Activated naive CD8-positive, alpha-beta T cell (primary cell): ENCODE measurements at regions not wholly inside any gene's neighbourhood (a gene's known extent, or its start where the extent isn't known, plus 50 kb on each side); places are given as distances from the start of the nearest gene placed in this dataset.
"Not testable (repeated sequence)": the region's sequence is repeated elsewhere in the genome, so short reads cannot be mapped to it uniquely, and the experiment has no call there.

Source experiments
- H3K27ac Mint-ChIP-seq: one replicate; pipeline ENCODE4 v1.8.0; 2021; ENCODE audit warnings: mixed read lengths
- H3K27me3 Mint-ChIP-seq: one replicate; pipeline ENCODE4 v1.8.0; 2021; ENCODE audit warnings: mixed read lengths
- H3K36me3 Mint-ChIP-seq: one replicate; pipeline ENCODE4 v1.8.0; 2021; ENCODE audit warnings: mixed read lengths
- H3K4me1 Mint-ChIP-seq: one replicate; pipeline ENCODE4 v1.8.0; 2021; ENCODE audit warnings: low read depth, mixed read lengths
- H3K4me3 Mint-ChIP-seq: one replicate; pipeline ENCODE4 v1.8.0; 2021; ENCODE audit warnings: mild to moderate bottlenecking, mixed read lengths
- H3K9me3 Mint-ChIP-seq: one replicate; pipeline ENCODE4 v1.8.0; 2021; ENCODE audit warnings: low read depth, mixed read lengths

DNA sequence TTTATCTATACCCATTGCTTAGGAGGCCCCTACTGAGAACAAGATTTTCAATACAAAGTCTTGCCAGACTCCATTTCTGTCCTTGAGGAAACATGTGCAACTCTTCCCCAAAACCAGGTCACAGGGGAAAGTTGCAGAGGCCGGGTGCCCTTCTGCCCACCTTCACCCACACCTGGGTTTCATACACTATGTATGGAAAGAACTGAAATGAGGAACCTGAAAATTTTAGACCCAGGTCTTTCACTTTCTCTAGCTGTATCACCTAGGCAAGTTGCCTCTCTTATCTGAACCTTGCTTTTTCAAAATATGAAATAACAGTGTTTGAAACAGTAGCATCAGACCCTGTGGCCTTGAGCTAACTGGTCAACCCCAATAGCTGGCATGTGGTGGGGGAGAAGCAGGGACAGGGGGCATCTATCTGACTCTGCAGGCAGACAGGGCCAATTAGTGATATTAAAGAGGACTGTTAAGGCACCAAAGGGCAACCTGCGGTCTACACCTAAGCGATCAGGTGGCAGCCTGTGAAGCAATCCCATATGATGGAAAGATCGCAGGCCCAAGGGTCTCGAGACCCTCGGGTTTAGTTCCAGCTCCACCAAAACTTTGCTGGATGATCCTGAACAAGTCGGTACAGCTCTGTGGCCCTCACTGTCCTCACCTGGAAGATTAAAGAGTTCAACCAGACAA lies 346.5 kb downstream of the BCL11B start:
- Mint-ChIP-seq H3K27ac (peak overlapping the region; percentile 72), H3K36me3 (peaks cover 12% of the 10 kb centered on the region), H3K27me3 (no peaks in the 10 kb centered on the region), H3K4me3 (peak overlapping the region; percentile 59), H3K9me3 (peaks cover 10% of the 10 kb centered on the region), H3K4me1 (peaks cover 44% of the 10 kb centered on the region)

DNA sequence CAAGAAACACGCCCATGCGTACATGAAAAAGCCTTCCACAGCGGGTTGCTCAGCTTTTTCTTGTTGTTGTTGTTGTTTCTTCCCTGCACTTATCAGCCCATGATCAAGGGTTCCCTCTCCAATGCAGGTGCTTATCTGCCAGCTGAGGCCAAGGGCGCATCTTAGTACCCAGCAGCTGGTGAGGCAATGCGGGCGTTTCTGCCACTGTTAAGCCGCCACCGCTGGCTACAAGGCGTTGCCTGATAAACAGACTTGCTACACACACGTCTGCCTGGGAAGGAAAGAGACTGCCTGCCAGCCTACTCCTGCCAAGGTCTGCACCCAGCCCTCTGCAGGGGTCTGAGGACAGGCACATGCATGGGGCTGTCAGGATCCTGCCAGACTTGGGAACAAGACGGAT lies 345.9 kb downstream of the BCL11B start:
- peaks cover 10% of the 10 kb centered on the region for H3K9me3 Mint-ChIP-seq
- H3K4me3 Mint-ChIP-seq: peak overlapping the region; percentile 59
- no peaks in the 10 kb centered on the region for H3K27me3 Mint-ChIP-seq
- peaks cover 51% of the 10 kb centered on the region for H3K4me1 Mint-ChIP-seq
- H3K27ac Mint-ChIP-seq: peak overlapping the region; percentile 72
- H3K36me3 Mint-ChIP-seq: peaks cover 10% of the 10 kb centered on the region

DNA sequence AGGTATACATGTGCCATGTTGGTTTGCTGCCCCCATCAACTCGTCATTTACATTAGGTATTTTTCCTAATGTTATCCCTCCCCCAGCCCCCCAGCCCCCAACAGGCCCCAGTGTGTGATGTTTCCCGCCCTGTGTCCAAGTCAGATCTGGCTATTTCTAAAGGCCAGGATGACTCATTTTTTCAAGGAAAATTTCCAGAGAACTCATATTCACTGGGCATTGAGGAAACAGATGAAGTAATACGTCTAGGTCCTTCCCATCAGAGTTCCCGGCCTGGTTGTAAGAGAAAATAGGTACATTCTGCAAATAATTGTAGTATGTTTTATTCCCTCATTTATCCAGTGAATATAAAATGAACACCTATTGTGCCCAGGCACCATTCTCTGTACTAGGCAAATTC lies 345.2 kb downstream of the BCL11B start:
- Mint-ChIP-seq H3K9me3 (peaks cover 8% of the 10 kb centered on the region), H3K27ac (no peak overlapping the region), H3K4me3 (no peak overlapping the region), H3K27me3 (no peaks in the 10 kb centered on the region), H3K36me3 (peaks cover 9% of the 10 kb centered on the region), H3K4me1 (peaks cover 57% of the 10 kb centered on the region)

DNA sequence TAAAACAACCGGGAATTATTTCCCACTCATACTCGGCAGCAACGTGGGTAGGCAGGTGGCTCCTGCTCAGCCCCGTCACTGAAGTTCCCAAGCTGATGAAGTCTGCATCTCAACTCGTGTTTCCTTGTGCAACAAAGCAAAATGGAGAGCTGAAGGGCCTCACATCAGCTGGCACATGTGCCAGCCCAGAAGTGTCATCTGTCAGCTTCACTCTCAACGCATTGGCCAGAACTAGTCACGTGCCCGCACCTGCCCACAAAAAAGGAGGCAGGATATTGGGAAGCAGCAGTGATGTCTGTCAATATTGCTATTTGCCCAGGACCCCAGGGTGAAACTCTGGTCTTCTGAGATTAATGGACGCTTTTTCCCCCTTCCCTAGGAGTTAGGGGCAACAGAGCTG lies 344.0 kb downstream of the BCL11B start:
- Mint-ChIP-seq H3K27me3 (no peaks in the 10 kb centered on the region), H3K27ac (no peak overlapping the region), H3K4me1 (peaks cover 69% of the 10 kb centered on the region), H3K36me3 (no peaks in the 10 kb centered on the region), H3K4me3 (no peak overlapping the region), H3K9me3 (no peaks in the 10 kb centered on the region)

DNA sequence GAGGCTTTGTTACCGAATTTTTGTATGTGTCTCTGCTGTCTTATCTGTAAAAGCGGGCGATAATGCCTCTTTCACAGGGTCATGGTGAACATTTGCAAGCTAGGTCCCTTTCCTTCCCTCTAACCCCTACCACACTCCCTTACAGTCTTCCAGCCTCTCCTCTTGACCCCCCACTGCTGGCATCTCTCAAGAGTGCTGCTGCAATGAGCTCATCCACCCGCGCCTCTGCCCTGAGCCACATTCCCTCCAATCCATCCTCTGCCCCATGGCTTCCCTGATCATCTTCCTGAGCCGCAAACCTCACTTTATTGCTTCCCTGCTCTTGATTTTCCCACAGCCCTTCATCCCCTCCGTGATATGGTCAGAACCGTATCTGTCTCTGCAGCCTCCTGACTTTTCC lies 343.6 kb downstream of the BCL11B start:
- H3K9me3 Mint-ChIP-seq: no peaks in the 10 kb centered on the region
- H3K27me3 Mint-ChIP-seq: no peaks in the 10 kb centered on the region
- H3K4me3 Mint-ChIP-seq: no peak overlapping the region
- H3K27ac Mint-ChIP-seq: peak overlapping the region; percentile 54
- peaks cover 73% of the 10 kb centered on the region for H3K4me1 Mint-ChIP-seq
- no peaks in the 10 kb centered on the region for H3K36me3 Mint-ChIP-seq

DNA sequence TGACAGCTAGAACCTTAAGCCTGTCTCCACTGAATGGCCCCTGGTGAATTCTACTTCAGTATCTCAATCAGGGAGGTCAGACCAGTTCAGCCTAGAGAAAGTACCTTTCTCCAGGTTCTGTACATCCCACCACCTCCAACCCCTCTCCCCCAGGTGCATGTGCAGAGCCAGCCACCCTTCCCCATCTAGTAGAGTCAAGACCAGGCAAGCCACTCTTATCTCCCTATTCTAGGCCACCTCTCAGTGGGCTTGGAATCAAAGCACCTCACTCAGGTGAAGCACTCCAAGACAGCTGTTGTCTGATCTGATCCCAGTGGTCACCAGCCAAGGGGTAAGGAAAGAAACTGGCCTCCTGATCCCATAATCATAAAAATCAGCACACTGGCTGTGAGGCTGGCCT lies 340.9 kb downstream of the BCL11B start:
- Mint-ChIP-seq H3K27me3 (no peaks in the 10 kb centered on the region), H3K36me3 (peaks cover 6% of the 10 kb centered on the region), H3K4me3 (peak overlapping the region; percentile 71), H3K27ac (peak overlapping the region; percentile 92), H3K4me1 (peaks cover 86% of the 10 kb centered on the region), H3K9me3 (peaks cover 4% of the 10 kb centered on the region)

DNA sequence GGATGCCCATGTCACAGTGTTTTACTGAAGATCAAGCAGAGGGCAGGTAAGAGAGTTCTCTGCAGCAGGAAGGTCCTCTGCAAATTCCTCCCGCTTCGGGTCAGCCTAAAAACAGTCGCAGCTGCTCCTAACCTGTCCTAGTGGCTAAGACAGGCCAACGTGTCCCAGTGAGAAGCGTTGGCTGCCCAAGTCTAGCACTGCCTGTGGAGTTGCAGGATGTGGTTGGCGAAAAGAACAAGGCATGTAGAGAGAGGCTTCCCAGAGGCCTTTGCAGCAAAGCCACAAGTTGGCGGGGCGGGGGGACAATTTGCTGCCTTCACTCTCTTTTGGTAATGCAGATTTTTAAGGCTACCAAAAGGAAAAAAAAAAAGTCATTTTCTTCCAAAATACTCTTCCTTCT lies 340.1 kb downstream of the BCL11B start:
- no peaks in the 10 kb centered on the region for H3K27me3 Mint-ChIP-seq
- peaks cover 6% of the 10 kb centered on the region for H3K36me3 Mint-ChIP-seq
- peaks cover 4% of the 10 kb centered on the region for H3K9me3 Mint-ChIP-seq
- H3K27ac Mint-ChIP-seq: peak overlapping the region; percentile 92
- H3K4me1 Mint-ChIP-seq: peaks cover 86% of the 10 kb centered on the region
- H3K4me3 Mint-ChIP-seq: peak overlapping the region; percentile 71

DNA sequence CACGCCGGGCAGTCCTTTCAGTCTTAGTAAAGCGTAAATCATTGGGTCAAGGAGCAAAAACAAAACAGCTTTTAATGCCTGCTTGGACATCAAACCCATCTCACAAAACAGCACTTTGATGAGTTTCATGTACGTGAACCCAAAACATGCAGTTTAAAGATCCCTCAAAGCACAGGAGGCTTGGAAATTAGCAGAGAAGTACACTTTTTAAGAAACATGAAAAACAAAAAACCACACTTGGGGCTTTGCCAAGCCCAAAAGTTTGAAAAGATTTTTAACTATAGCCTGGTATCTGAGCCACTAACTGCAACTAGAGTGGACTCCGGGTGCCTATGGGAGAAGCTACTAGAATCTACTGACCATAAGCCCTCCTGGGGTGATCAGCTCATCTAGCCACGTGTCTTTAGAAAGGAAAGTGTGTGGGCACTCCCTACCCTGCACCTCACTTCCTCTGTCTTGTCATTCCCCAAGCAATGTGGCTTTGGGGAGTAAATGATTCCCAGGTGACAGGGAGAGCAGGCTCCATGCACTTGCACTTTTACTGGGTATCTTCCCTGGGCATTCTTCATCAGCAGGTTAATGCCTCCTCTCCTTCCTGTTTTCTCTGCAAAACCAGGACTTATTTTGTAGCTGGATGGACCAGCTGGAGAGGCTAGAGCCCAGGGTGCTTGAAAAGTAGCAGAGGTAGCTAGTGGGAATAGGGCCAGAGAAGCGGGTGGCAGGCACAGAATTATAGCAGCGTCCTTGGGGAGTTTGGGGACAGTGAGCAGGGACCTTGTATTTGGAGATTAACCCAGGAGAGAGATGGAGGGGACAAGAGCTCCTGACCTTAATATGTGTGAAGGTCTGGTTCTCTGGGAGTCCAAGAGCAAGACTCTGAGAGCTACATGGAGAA lies 339.3 kb downstream of the BCL11B start:
- H3K36me3 Mint-ChIP-seq: peaks cover 7% of the 10 kb centered on the region
- peaks cover 89% of the 10 kb centered on the region for H3K4me1 Mint-ChIP-seq
- peaks cover 8% of the 10 kb centered on the region for H3K9me3 Mint-ChIP-seq
- H3K27me3 Mint-ChIP-seq: no peaks in the 10 kb centered on the region
- peak overlapping the region; percentile 92 for H3K27ac Mint-ChIP-seq
- peak overlapping the region; percentile 71 for H3K4me3 Mint-ChIP-seq

DNA sequence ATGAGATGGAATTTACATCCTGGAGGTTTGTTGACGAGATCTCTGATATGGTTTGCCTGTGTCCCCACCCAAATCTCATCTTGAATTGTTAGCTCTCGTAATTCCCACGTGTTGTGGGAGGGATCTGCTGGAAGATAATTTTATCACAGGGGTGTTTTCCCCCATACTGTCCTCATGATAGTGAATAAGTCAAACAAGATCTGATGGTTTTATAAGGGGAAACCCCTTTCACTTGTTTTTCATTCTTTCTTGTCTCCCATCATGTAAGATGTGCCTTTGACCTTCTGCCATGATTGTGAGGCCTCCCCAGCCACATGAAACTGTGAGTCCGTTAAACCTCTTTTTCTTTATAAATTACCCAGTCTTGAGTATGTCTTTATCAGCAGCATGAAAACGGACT lies 337.4 kb downstream of the BCL11B start:
- peak overlapping the region; percentile 87 for H3K27ac Mint-ChIP-seq
- not testable (repeated sequence) for H3K36me3 Mint-ChIP-seq, H3K27me3 Mint-ChIP-seq, H3K4me3 Mint-ChIP-seq, H3K9me3 Mint-ChIP-seq
- H3K4me1 Mint-ChIP-seq: peaks cover 93% of the 10 kb centered on the region

DNA sequence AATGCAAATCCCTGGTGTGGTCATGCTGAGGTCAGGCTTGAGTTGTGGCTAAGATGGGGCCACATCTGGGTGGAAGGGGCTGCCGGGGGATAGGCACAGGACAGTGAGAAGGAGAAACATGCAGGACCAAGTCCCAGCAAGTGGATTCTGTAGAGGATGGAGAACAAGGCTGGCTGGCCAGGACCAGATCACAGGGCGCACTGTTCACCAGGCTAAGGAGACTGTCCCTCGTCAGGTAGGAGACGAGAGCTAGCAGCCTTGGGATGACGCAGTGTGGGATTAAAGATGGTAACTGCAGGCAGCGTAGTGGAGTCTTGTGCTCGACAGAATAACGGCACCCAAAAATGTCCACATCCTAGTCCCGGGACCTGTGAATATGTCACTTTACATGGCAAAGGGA lies 336.1 kb downstream of the BCL11B start:
- no peaks in the 10 kb centered on the region for H3K27me3 Mint-ChIP-seq
- H3K9me3 Mint-ChIP-seq: peaks cover 8% of the 10 kb centered on the region
- peaks cover 10% of the 10 kb centered on the region for H3K36me3 Mint-ChIP-seq
- H3K27ac Mint-ChIP-seq: no peak overlapping the region
- no peak overlapping the region for H3K4me3 Mint-ChIP-seq
- H3K4me1 Mint-ChIP-seq: peaks cover 98% of the 10 kb centered on the region

DNA sequence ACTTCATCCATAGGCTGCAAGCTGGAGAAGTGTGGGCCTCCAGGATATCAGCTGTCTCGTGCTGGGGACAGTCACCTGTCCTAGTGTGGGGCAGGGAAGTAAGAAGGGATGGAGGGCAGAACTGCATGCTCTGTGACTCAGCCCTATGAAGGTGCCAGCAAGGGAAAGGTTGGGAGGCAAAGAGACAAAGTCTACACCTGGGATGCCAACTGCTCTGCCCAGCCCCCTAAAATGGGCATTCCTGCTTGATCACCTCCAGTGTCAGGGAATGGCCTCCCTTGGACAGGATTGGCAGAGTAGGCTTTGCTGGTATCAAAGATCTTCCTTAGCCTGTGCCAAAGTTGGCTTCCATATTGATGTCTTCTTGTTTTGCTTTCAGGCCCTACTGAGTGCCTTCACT lies 335.0 kb downstream of the BCL11B start:
- no peak overlapping the region for H3K27ac Mint-ChIP-seq
- H3K27me3 Mint-ChIP-seq: no peaks in the 10 kb centered on the region
- peaks cover 94% of the 10 kb centered on the region for H3K4me1 Mint-ChIP-seq

DNA sequence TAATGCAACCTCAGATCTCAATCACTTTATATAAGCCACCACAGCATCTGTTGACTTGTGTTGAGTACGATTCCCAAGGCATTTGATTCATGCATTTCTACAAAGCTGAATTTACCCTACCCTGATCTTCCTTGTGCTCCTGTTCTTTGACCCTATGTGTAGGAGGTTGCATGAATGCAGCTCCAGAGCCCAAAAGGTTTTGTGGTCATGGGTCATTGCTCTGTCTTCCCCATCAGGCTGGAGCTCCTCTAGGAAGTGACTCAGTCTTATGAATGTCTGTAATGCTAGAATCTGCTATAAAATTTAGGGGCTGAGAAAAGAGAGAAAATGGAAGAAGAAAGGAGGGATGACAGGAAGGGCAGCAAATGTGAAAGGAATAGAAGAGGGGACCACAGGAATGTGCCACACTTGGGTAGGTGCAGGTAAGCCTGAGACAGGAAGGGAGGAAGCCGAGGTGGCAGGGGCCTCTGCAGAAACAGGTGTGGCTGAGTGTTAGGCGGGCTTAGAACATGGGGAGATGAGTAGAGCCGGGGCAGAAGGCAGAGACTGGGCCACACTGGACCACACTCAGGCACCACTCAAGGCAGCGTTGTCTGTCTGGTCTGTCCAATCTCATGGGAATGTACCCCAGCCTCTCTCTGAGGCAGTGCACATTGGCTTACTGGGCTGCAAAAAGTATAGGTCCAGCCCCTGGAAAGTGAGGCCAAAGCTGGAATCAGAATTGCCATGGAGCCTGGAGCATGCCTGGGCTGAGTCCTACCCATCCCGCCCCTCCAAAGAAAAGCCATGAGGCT lies 334.1 kb downstream of the BCL11B start:
- Mint-ChIP-seq H3K27me3 (no peaks in the 10 kb centered on the region), H3K4me3 (peak overlapping the region; percentile 22), H3K9me3 (peaks cover 8% of the 10 kb centered on the region), H3K36me3 (peaks cover 10% of the 10 kb centered on the region), H3K4me1 (peaks cover 89% of the 10 kb centered on the region), H3K27ac (no peak overlapping the region)

More for the DNA sequence above, 335.0 kb downstream of the BCL11B start:
- H3K36me3 Mint-ChIP-seq: peaks cover 10% of the 10 kb centered on the region
- H3K9me3 Mint-ChIP-seq: peaks cover 8% of the 10 kb centered on the region
- no peak overlapping the region for H3K4me3 Mint-ChIP-seq

DNA sequence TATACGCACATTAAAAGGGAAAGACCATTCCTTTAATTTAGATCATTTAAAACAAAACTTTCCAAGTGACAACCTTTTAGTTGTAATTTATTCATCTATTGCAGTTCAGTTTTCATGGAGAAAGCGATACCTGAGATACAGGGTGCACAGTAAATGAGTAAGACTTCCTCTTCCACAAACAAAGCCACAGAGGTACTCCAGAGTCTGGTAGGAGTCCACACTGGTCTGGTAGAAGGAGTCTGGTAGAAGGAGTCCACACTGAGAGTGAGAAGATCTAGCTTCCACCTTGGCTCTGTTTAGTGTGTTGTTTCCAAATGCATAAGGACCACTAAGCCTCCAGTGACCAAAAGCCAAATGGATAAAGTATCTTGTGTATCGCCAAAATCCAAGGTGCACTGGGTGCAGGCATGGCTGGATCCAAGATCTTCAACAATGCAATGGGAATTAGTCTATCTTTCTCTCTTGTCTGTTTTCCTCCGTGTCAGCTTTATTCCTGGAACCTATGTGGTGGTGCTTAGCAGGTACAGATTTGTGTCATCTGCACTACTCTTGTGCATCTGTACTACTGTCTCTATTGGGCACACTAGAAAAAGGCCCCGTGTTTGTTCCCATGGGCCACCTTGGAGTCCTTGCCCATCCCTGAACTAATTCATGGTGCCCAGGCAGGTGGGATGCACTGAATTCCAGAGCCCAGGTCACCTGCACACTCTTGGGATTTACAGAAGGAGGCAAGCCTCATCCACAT lies 331.1 kb downstream of the BCL11B start:
- H3K27me3 Mint-ChIP-seq: no peaks in the 10 kb centered on the region
- peaks cover 4% of the 10 kb centered on the region for H3K9me3 Mint-ChIP-seq
- H3K27ac Mint-ChIP-seq: no peak overlapping the region
- peaks cover 3% of the 10 kb centered on the region for H3K36me3 Mint-ChIP-seq
- H3K4me1 Mint-ChIP-seq: peaks cover 59% of the 10 kb centered on the region
- H3K4me3 Mint-ChIP-seq: no peak overlapping the region

DNA sequence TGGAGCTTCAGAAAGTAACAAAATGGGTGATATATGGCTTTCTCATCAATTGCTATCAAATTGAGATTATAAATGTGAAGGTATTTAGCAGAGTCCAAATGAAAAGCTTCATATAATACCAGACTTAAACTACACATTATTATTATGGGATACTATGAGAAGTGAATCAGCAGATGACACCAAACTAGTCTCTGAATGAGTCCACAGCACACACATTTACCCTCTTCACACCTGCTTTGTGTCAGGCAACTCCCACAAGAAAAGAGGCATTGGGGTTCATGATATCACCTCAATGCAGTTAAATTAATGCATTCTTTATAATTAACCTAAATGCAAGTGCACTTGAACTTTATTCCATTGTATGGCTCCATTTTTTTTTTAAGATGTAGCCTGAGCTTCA lies 330.5 kb downstream of the BCL11B start:
- Mint-ChIP-seq H3K4me3 (no peak overlapping the region), H3K27ac (no peak overlapping the region), H3K36me3 (peaks cover 3% of the 10 kb centered on the region), H3K9me3 (peaks cover 4% of the 10 kb centered on the region), H3K27me3 (no peaks in the 10 kb centered on the region), H3K4me1 (peaks cover 56% of the 10 kb centered on the region)
